C1 segment of cervical spinal cord (tissue), 14 donors: ENCODE measurements at regions not wholly inside any gene's neighbourhood (a gene's known extent, or its start where the extent isn't known, plus 50 kb on each side); places are given as distances from the start of the nearest gene placed in this dataset.

ENCODE experiments used
- DNase-seq, 14 donors: peaks; one replicate each; lab custom pipeline; 2025; lab: John Stamatoyannopoulos, UW

GRCh38 chr11:116187026-116187425, 585.8 kb downstream of the BUD13 start:
- DNase-seq, result no peak

- peak in 1 of 14 donors; percentile 35 for DNase-seq
Measured at GRCh38 chr11:116185551-116185950, 587.2 kb downstream of the BUD13 start.

GRCh38 chr11:116184763-116185162, 588.0 kb downstream of the BUD13 start:
- DNase-seq, result no peak

- DNase-seq, result no peak
Measured at GRCh38 chr11:116182356-116182966, 590.3 kb downstream of the BUD13 start.

GRCh38 chr11:116180806-116181600, 591.8 kb downstream of the BUD13 start:
- DNase-seq, result peak in 2 of 14 donors; percentile 20 to 61

- peak in 1 of 14 donors; percentile 30 for DNase-seq
Measured at GRCh38 chr11:116179401-116179800, 593.4 kb downstream of the BUD13 start.

- DNase-seq, result no peak
Measured at GRCh38 chr11:116177521-116178210, 595.1 kb downstream of the BUD13 start.

- DNase-seq, result no peak
Measured at GRCh38 chr11:116176484-116177005, 596.2 kb downstream of the BUD13 start.

GRCh38 chr11:116175707-116176106, 597.1 kb downstream of the BUD13 start:
- DNase-seq, result peak in 1 of 14 donors; percentile 69

- DNase-seq, result no peak
Measured at GRCh38 chr11:116173941-116174911, 598.6 kb downstream of the BUD13 start.

GRCh38 chr11:116173506-116173905, 599.3 kb downstream of the BUD13 start:
- DNase-seq, result no peak

- DNase-seq, result no peak
Measured at GRCh38 chr11:116172851-116173250, 599.9 kb downstream of the BUD13 start.

- DNase-seq, result no peak
Measured at GRCh38 chr11:116172156-116172555, 600.6 kb downstream of the BUD13 start.

- no peak for DNase-seq
Measured at GRCh38 chr11:116171271-116172140, 601.3 kb downstream of the BUD13 start.

- DNase-seq, result no peak
Measured at GRCh38 chr11:116170526-116171120, 602.2 kb downstream of the BUD13 start.

GRCh38 chr11:116169776-116170175, 603.0 kb downstream of the BUD13 start:
- DNase-seq, result no peak

- DNase-seq, result no peak
Measured at GRCh38 chr11:116168459-116168787, 604.4 kb downstream of the BUD13 start.

- peak in 1 of 14 donors; percentile 77 for DNase-seq
Measured at GRCh38 chr11:116167706-116168458, 604.9 kb downstream of the BUD13 start.
